DOHH2 (cell line): ENCODE measurements at regions not wholly inside any gene's neighbourhood (a gene's known extent, or its start where the extent isn't known, plus 50 kb on each side); places are given as distances from the start of the nearest gene placed in this dataset.
"Not testable (repeated sequence)": the region's sequence is repeated elsewhere in the genome, so short reads cannot be mapped to it uniquely, and the experiment has no call there.

Experiments
- H3F3A ChIP-seq: fragments of 200-600 bp; sonication (generic), shearing (Covaris generic); 2 replicates; pipeline ENCODE4 v1.6.0; 2016; ENCODE audit warnings: antibody characterized with exemption, mild to moderate bottlenecking; ENCODE audit not compliant: control insufficient read depth, insufficient read depth
- H3K27ac ChIP-seq: fragments of 200-600 bp; sonication (generic); 2 replicates; pipeline ENCODE4 v1.5.1; 2014; ENCODE audit warnings: low read depth, mild to moderate bottlenecking, low read length, moderate library complexity
- H3K27me3 ChIP-seq: fragments of 200-600 bp; sonication (generic); 2 replicates; pipeline ENCODE4 v1.6.1; 2014; ENCODE audit warnings: mild to moderate bottlenecking, low read length, mixed read lengths; ENCODE audit not compliant: control insufficient read depth
- H3K36me3 ChIP-seq: fragments of 200-600 bp; sonication (generic); 2 replicates; pipeline ENCODE4 v1.6.1; 2014; ENCODE audit warnings: mild to moderate bottlenecking, low read length, moderate library complexity, mixed read lengths; ENCODE audit not compliant: control insufficient read depth
- H3K4me1 ChIP-seq: fragments of 200-600 bp; sonication (generic); 2 replicates; pipeline ENCODE4 v1.6.1; 2014; ENCODE audit warnings: mild to moderate bottlenecking, low read length, mixed read lengths; ENCODE audit not compliant: control insufficient read depth
- H3K4me2 ChIP-seq: fragments of 200-600 bp; sonication (generic); 2 replicates; pipeline ENCODE4 v1.6.0; 2014; ENCODE audit warnings: mild to moderate bottlenecking, low read length, moderate library complexity
- H3K4me3 ChIP-seq: fragments of 200-600 bp; sonication (generic); 2 replicates; pipeline ENCODE4 v1.5.1; 2014; ENCODE audit warnings: mild to moderate bottlenecking, low read length, mixed read lengths
- H3K79me2 ChIP-seq: fragments of 200-600 bp; sonication (generic); 2 replicates; pipeline ENCODE4 v1.6.1; 2014; ENCODE audit warnings: mild to moderate bottlenecking, low read length, mixed read lengths; ENCODE audit not compliant: control insufficient read depth
- H3K9me2 ChIP-seq: fragments of 200-600 bp; sonication (generic); replicated peaks from 2 replicates; pipeline ENCODE4 v1.6.1; 2014; ENCODE audit warnings: mild to moderate bottlenecking, low read length, mixed read lengths; ENCODE audit not compliant: control insufficient read depth
- H3K9me3 ChIP-seq: fragments of 200-600 bp; sonication (generic); 2 replicates; pipeline ENCODE4 v1.6.1; 2014; ENCODE audit warnings: antibody characterized with exemption, low read length, mixed read lengths; ENCODE audit not compliant: control insufficient read depth, insufficient read depth
- H4K20me1 ChIP-seq: fragments of 200-600 bp; sonication (generic); 2 replicates; pipeline ENCODE4 v1.6.0; 2014; ENCODE audit warnings: low read depth, mild to moderate bottlenecking, antibody characterized with exemption, low read length, moderate library complexity; ENCODE audit not compliant: control insufficient read depth, insufficient read depth
- CTCF ChIP-seq: fragments of 200-600 bp; sonication (generic); IDR thresholded peaks from one replicate; pipeline ENCODE4 v1.5.1; 2014; ENCODE audit warnings: antibody characterized with exemption, mild to moderate bottlenecking, low read depth, low read length; ENCODE audit not compliant: poor library complexity, severe bottlenecking
- EZH2phosphoT487 ChIP-seq: fragments of 200-600 bp; sonication (generic); IDR thresholded peaks from 2 replicates; pipeline ENCODE4 v1.6.1; 2017; ENCODE audit warnings: borderline replicate concordance, mild to moderate bottlenecking, antibody characterized with exemption, low read length, moderate library complexity, mixed read lengths

- H3K4me3 ChIP-seq, result no peak overlapping the region
- TF ChIP-seq CTCF (no peak), EZH2phosphoT487 (no peak)
These were observed 85.9 kb downstream of the ASMT start for GRCh38 chrX:1700757-1701156.

GRCh38 chrX:1701396-1701901 is 86.6 kb downstream of the ASMT start:
- H3K36me3 ChIP-seq, H3K79me2 ChIP-seq, H3K9me2 ChIP-seq, H3F3A ChIP-seq, H4K20me1 ChIP-seq, H3K27ac ChIP-seq, H3K4me2 ChIP-seq, H3K4me3 ChIP-seq, H3K9me3 ChIP-seq, H3K27me3 ChIP-seq, H3K4me1 ChIP-seq: not testable (repeated sequence)

More at GRCh38 chrX:1700757-1701156, 85.9 kb downstream of the ASMT start:
- Histone ChIP-seq H3K27me3 (no peaks in the 10 kb centered on the region), H3K79me2 (no peaks in the 10 kb centered on the region), H3K36me3 (no peaks in the 10 kb centered on the region), H3K4me1 (no peaks in the 10 kb centered on the region), H3K9me3 (no peaks in the 10 kb centered on the region; the same call in 1 of the 2 replicates), H3F3A (no peaks in the 10 kb centered on the region), H3K9me2 (no peaks in the 10 kb centered on the region), H3K27ac (no peak overlapping the region), H3K4me2 (no peak overlapping the region), H4K20me1 (no peaks in the 10 kb centered on the region)

GRCh38 chrX:1702142-1702541 is 87.3 kb downstream of the ASMT start:
- H3K79me2 ChIP-seq, H3K4me2 ChIP-seq, H3K9me2 ChIP-seq, H3K36me3 ChIP-seq, H3K9me3 ChIP-seq, H3K4me1 ChIP-seq, H3K27ac ChIP-seq, H3K27me3 ChIP-seq, H3K4me3 ChIP-seq, H3F3A ChIP-seq, H4K20me1 ChIP-seq: not testable (repeated sequence)

- not testable (repeated sequence) for H3F3A ChIP-seq, H3K4me1 ChIP-seq, H3K36me3 ChIP-seq, H3K27ac ChIP-seq, H3K4me2 ChIP-seq, H3K79me2 ChIP-seq, H3K27me3 ChIP-seq, H3K4me3 ChIP-seq, H3K9me3 ChIP-seq, H3K9me2 ChIP-seq, H4K20me1 ChIP-seq
These were observed 87.7 kb downstream of the ASMT start for GRCh38 chrX:1702557-1702956.

GRCh38 chrX:1709277-1709676 is 94.4 kb downstream of the ASMT start:
- not testable (repeated sequence) for H3F3A ChIP-seq, H3K36me3 ChIP-seq, H3K9me3 ChIP-seq, H3K4me3 ChIP-seq, H3K27me3 ChIP-seq, H3K79me2 ChIP-seq, H4K20me1 ChIP-seq, H3K27ac ChIP-seq, H3K4me1 ChIP-seq, H3K4me2 ChIP-seq, H3K9me2 ChIP-seq
